ENCODE measurements at regions not wholly inside any gene's neighbourhood (a gene's known extent, or its start where the extent isn't known, plus 50 kb on each side); places are given as distances from the start of the nearest gene placed in this dataset.
"Not testable (repeated sequence)": the region's sequence is repeated elsewhere in the genome, so short reads cannot be mapped to it uniquely, and the experiment has no call there.

- Histone ChIP-seq H3K27me3 (ENCODE audit: insufficient read depth, insufficient read length) (no peaks in the 10 kb centered on the region), H3K9me3 (ENCODE audit: insufficient read depth, low read length) (no peaks in the 10 kb centered on the region; the same call in 1 of the 2 replicates), H3K9ac (ENCODE audit: insufficient read length, low read depth) (no peak overlapping the region), H3K36me3 (ENCODE audit: insufficient read depth, insufficient read length, low read length) (no peaks in the 10 kb centered on the region), H3K4me1 (ENCODE audit: insufficient read depth, insufficient read length) (no peaks in the 10 kb centered on the region), H3K4me3 (ENCODE audit: insufficient read length, low read depth) (no peak overlapping the region)
- no peak for DNase-seq (ENCODE audit: low read depth, low spot score)
- TF ChIP-seq SUZ12 (IDR thresholded peaks at IDR 0.05; ENCODE audit: extremely low read depth, insufficient read depth, insufficient read length), result no peak
- TF ChIP-seq YY1 (IDR thresholded peaks at IDR 0.05; ENCODE audit: insufficient read depth, insufficient read length), result no peak
- no peak for TF ChIP-seq ZNF274 (IDR thresholded peaks at IDR 0.05; ENCODE audit: low read depth, low read length)
Measured at GRCh38 chr20:55353206-55353605, 652.1 kb downstream of the CBLN4 start.

DNA sequence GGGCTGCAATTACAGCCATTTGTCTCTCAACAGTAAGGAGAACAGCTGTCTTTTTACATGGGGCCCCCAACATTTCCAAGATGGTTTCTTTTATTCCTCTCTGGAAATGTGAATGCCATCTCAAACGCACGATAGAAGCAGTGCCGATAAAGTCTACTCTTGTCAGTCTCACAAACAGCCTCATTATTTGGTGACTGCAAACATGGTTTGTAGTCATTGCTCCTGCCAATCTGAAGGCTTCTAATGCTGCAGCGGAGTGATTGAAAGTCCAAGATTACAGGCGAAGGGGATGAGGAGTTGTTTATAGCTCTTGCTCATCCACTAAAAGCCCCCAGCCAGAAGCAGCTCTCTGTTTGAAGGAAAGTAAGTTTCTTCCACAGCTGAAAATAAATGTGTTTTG is 657.1 kb downstream of the CBLN4 start:
- no peaks in the 10 kb centered on the region; the same call in 1 of the 2 replicates for H3K9me3 ChIP-seq (ENCODE audit: insufficient read depth, low read length)
- TF ChIP-seq SUZ12 (IDR thresholded peaks at IDR 0.05; ENCODE audit: extremely low read depth, insufficient read depth, insufficient read length), result no peak
- H3K36me3 ChIP-seq (ENCODE audit: insufficient read depth, insufficient read length, low read length), result no peaks in the 10 kb centered on the region
- no peaks in the 10 kb centered on the region for H3K4me1 ChIP-seq (ENCODE audit: insufficient read depth, insufficient read length)
- H3K27me3 ChIP-seq (ENCODE audit: insufficient read depth, insufficient read length), result no peaks in the 10 kb centered on the region
- H3K4me3 ChIP-seq (ENCODE audit: insufficient read length, low read depth), result no peak overlapping the region
- no peak for DNase-seq (ENCODE audit: low read depth, low spot score)
- H3K9ac ChIP-seq (ENCODE audit: insufficient read length, low read depth), result no peak overlapping the region

GRCh38 chr20:55342822-55343221 is 662.5 kb downstream of the CBLN4 start:
- H3K27me3 ChIP-seq (ENCODE audit: insufficient read depth, insufficient read length), result no peaks in the 10 kb centered on the region
- no peak overlapping the region for H3K4me3 ChIP-seq (ENCODE audit: insufficient read length, low read depth)
- H3K9me3 ChIP-seq (ENCODE audit: insufficient read depth, low read length), result no peaks in the 10 kb centered on the region
- TF ChIP-seq SUZ12 (IDR thresholded peaks at IDR 0.05; ENCODE audit: extremely low read depth, insufficient read depth, insufficient read length) (no peak), YY1 (IDR thresholded peaks at IDR 0.05; ENCODE audit: insufficient read depth, insufficient read length) (no peak), ZNF274 (IDR thresholded peaks at IDR 0.05; ENCODE audit: low read depth, low read length) (no peak)
- no peaks in the 10 kb centered on the region for H3K36me3 ChIP-seq (ENCODE audit: insufficient read depth, insufficient read length, low read length)
- no peak overlapping the region for H3K9ac ChIP-seq (ENCODE audit: insufficient read length, low read depth)
- H3K4me1 ChIP-seq (ENCODE audit: insufficient read depth, insufficient read length), result no peaks in the 10 kb centered on the region
- DNase-seq (ENCODE audit: low read depth, low spot score), result no peak

DNA sequence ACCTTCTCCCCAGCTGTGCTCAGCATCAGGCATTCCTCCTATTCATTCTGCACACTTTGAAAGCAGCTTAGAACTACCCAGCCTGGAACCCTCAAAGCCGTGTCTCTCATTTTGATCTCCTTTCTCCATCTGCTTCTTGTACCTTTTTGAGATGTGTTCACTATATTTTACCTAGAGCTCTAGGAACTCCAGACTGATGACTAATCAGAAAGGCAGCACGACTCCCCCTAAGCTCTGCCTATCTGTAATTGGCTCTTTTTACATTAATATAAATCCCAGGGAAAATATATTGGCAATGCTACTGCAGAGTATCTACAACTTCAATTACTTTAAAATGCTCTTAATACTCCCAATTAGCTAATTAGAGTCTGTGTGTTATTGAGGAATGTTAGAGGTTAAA is 671.5 kb downstream of the CBLN4 start:
- Histone ChIP-seq H3K9ac (ENCODE audit: insufficient read length, low read depth) (no peak overlapping the region), H3K4me1 (ENCODE audit: insufficient read depth, insufficient read length) (no peaks in the 10 kb centered on the region), H3K36me3 (ENCODE audit: insufficient read depth, insufficient read length, low read length) (no peaks in the 10 kb centered on the region), H3K9me3 (ENCODE audit: insufficient read depth, low read length) (no peaks in the 10 kb centered on the region), H3K4me3 (ENCODE audit: insufficient read length, low read depth) (no peak overlapping the region), H3K27me3 (ENCODE audit: insufficient read depth, insufficient read length) (no peaks in the 10 kb centered on the region)
- no peak for DNase-seq (ENCODE audit: low read depth, low spot score)
- TF ChIP-seq ZNF274 (IDR thresholded peaks at IDR 0.05; ENCODE audit: low read depth, low read length) (no peak), SUZ12 (IDR thresholded peaks at IDR 0.05; ENCODE audit: extremely low read depth, insufficient read depth, insufficient read length) (no peak), YY1 (IDR thresholded peaks at IDR 0.05; ENCODE audit: insufficient read depth, insufficient read length) (no peak)

- TF ChIP-seq SUZ12 (IDR thresholded peaks at IDR 0.05; ENCODE audit: extremely low read depth, insufficient read depth, insufficient read length) (no peak), YY1 (IDR thresholded peaks at IDR 0.05; ENCODE audit: insufficient read depth, insufficient read length) (no peak), ZNF274 (IDR thresholded peaks at IDR 0.05; ENCODE audit: low read depth, low read length) (no peak)
- Histone ChIP-seq H3K36me3 (ENCODE audit: insufficient read depth, insufficient read length, low read length) (no peaks in the 10 kb centered on the region), H3K9ac (ENCODE audit: insufficient read length, low read depth) (no peak overlapping the region), H3K4me3 (ENCODE audit: insufficient read length, low read depth) (no peak overlapping the region), H3K9me3 (ENCODE audit: insufficient read depth, low read length) (no peaks in the 10 kb centered on the region), H3K27me3 (ENCODE audit: insufficient read depth, insufficient read length) (no peaks in the 10 kb centered on the region), H3K4me1 (ENCODE audit: insufficient read depth, insufficient read length) (no peaks in the 10 kb centered on the region)
- DNase-seq (ENCODE audit: low read depth, low spot score), result no peak
Measured at GRCh38 chr20:55329108-55329507, 676.2 kb downstream of the CBLN4 start.

DNA sequence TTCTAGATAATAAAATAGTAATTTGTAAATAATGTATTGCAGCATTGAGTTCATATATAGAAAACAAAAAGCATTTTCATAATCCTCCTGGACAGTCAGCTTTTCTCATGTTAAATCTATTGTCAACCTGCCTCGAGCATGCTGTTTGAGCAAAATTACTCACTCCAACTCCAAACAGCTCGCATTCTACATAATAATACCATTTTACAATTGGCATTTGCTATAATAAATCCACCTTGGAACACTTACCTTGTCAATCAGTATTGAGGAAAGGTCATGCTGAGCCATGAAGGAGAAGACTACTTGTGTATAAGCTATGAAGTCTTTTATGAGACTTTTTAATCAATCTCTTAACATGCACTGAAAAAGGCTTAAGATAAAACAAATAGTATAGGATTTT is 682.6 kb downstream of the CBLN4 start:
- Histone ChIP-seq H3K9me3 (ENCODE audit: insufficient read depth, low read length) (no peaks in the 10 kb centered on the region), H3K4me1 (ENCODE audit: insufficient read depth, insufficient read length) (no peaks in the 10 kb centered on the region), H3K27me3 (ENCODE audit: insufficient read depth, insufficient read length) (no peaks in the 10 kb centered on the region), H3K9ac (ENCODE audit: insufficient read length, low read depth) (no peak overlapping the region), H3K36me3 (ENCODE audit: insufficient read depth, insufficient read length, low read length) (no peaks in the 10 kb centered on the region), H3K4me3 (ENCODE audit: insufficient read length, low read depth) (no peak overlapping the region)
- DNase-seq (ENCODE audit: low read depth, low spot score), result no peak
- TF ChIP-seq YY1 (IDR thresholded peaks at IDR 0.05; ENCODE audit: insufficient read depth, insufficient read length) (no peak), ZNF274 (IDR thresholded peaks at IDR 0.05; ENCODE audit: low read depth, low read length) (no peak), SUZ12 (IDR thresholded peaks at IDR 0.05; ENCODE audit: extremely low read depth, insufficient read depth, insufficient read length) (no peak)

DNA sequence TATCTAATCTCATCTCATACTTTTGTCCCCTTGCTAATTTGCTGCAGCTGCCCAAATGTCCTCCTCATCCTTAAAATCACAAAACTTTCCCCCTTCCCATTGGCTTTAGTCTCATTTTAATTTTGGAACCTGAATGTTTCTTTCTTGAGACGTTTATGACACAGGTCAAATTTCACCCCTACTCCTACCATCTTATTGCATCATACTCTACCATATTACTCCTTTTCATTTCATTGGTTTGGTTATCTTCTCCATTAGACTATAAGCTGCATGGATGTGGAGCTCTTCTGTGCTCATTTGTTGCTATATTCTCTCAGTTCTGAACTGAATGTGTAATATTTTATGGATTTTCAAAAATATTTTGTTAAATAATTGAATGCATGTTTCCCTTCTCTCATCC is 688.6 kb downstream of the CBLN4 start:
- H3K9me3 ChIP-seq (ENCODE audit: insufficient read depth, low read length), result no peaks in the 10 kb centered on the region
- H3K4me3 ChIP-seq (ENCODE audit: insufficient read length, low read depth), result no peak overlapping the region
- H3K4me1 ChIP-seq (ENCODE audit: insufficient read depth, insufficient read length), result no peaks in the 10 kb centered on the region
- no peaks in the 10 kb centered on the region for H3K27me3 ChIP-seq (ENCODE audit: insufficient read depth, insufficient read length)
- no peaks in the 10 kb centered on the region for H3K36me3 ChIP-seq (ENCODE audit: insufficient read depth, insufficient read length, low read length)
- DNase-seq (ENCODE audit: low read depth, low spot score), result no peak
- no peak overlapping the region for H3K9ac ChIP-seq (ENCODE audit: insufficient read length, low read depth)
- TF ChIP-seq YY1 (IDR thresholded peaks at IDR 0.05; ENCODE audit: insufficient read depth, insufficient read length) (no peak), ZNF274 (IDR thresholded peaks at IDR 0.05; ENCODE audit: low read depth, low read length) (no peak), SUZ12 (IDR thresholded peaks at IDR 0.05; ENCODE audit: extremely low read depth, insufficient read depth, insufficient read length) (no peak)

GRCh38 chr20:55310844-55311243 is 694.5 kb downstream of the CBLN4 start:
- H3K4me1 ChIP-seq (ENCODE audit: insufficient read depth, insufficient read length); H3K9me3 ChIP-seq (ENCODE audit: insufficient read depth, low read length); H3K36me3 ChIP-seq (ENCODE audit: insufficient read depth, insufficient read length, low read length); H3K9ac ChIP-seq (ENCODE audit: insufficient read length, low read depth); H3K4me3 ChIP-seq (ENCODE audit: insufficient read length, low read depth); H3K27me3 ChIP-seq (ENCODE audit: insufficient read depth, insufficient read length); DNase-seq (ENCODE audit: low read depth, low spot score): not testable (repeated sequence)
